H1 (cell line): ENCODE measurements at regions not wholly inside any gene's neighbourhood (a gene's known extent, or its start where the extent isn't known, plus 50 kb on each side); places are given as distances from the start of the nearest gene placed in this dataset.

Source experiments
- HDAC6 ChIP-seq: IDR thresholded peaks from one replicate; pipeline ENCODE4 v1.7.1; 2012; ENCODE audit warnings: low read depth, mild to moderate bottlenecking, inconsistent platforms, low read length, moderate library complexity
- JUND ChIP-seq: IDR thresholded peaks from 2 replicates; pipeline ENCODE4 v1.6.1; 2011; ENCODE audit warnings: mild to moderate bottlenecking, improper control_type of control experiment, low read length
- ZNF274 ChIP-seq: IDR thresholded peaks from 2 replicates; pipeline ENCODE4 v1.7.0; 2012; ENCODE audit warnings: low read length, borderline replicate concordance; ENCODE audit errors: extremely low read depth
- TF ChIP-seq, protein P1 (sequence below), 3 experiments: IDR thresholded peaks; 1 replicate in 2 of 3; 2 replicates in 1 of 3; pipeline versions ENCODE4 v1.5.1 to v1.6.1; 2011; ENCODE audit warnings: low read length in 3 of 3, mild to moderate bottlenecking in 3 of 3, inconsistent platforms in 2 of 3, low read depth in 1 of 3, moderate library complexity in 1 of 3; ENCODE audit not compliant: insufficient read depth in 1 of 3; ENCODE audit errors: control extremely low read depth in 1 of 3

DNA sequence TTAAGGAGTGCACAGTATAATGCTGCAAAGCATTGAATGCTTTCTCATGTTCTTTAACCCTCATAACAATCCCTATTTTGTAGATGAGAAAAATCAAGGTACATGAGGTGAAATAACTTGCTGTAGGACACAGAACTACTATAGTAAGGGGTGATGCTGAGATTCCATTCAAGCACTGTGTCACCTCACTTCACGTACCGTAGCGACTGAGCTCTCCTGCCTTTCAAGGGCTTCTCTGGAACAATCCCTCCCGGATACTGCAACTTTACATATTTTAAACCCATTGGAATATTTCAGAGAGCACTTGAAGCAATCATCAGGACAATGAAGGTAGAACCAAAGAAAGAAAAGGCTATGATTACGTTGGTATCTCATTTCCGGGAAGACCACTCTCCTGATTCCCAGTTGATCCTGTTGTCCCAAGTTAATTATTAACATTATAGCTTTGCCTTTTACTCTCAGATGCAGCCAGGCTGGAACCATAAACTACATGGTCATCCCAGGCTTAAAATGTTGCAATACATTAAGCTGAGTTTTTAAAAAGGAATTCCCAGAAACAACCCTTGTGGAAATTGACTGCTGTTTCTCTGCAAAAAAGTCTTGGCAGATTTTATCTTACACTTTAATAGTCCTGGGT is 252.2 kb upstream of the IGF1R start:
- TF ChIP-seq, protein P1, sequence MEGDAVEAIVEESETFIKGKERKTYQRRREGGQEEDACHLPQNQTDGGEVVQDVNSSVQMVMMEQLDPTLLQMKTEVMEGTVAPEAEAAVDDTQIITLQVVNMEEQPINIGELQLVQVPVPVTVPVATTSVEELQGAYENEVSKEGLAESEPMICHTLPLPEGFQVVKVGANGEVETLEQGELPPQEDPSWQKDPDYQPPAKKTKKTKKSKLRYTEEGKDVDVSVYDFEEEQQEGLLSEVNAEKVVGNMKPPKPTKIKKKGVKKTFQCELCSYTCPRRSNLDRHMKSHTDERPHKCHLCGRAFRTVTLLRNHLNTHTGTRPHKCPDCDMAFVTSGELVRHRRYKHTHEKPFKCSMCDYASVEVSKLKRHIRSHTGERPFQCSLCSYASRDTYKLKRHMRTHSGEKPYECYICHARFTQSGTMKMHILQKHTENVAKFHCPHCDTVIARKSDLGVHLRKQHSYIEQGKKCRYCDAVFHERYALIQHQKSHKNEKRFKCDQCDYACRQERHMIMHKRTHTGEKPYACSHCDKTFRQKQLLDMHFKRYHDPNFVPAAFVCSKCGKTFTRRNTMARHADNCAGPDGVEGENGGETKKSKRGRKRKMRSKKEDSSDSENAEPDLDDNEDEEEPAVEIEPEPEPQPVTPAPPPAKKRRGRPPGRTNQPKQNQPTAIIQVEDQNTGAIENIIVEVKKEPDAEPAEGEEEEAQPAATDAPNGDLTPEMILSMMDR (IDR thresholded peaks at IDR 0.05; ENCODE audit: control extremely low read depth in 1 of 3, insufficient read depth in 1 of 3, low read depth in 1 of 3, low read length in 3 of 3), result no peak
- TF ChIP-seq JUND (no peak), ZNF274 (no peak), HDAC6 (no peak)
